Nephron progenitor cell (in vitro differentiated cells): ENCODE measurements at regions not wholly inside any gene's neighbourhood (a gene's known extent, or its start where the extent isn't known, plus 50 kb on each side); places are given as distances from the start of the nearest gene placed in this dataset.

Experiments used
- DNase-seq: peaks from one replicate; pipeline ENCODE4 v3.0.0; 2021
- H3K27ac Mint-ChIP-seq: 2 replicates; pipeline ENCODE4 v1.8.0; 2021; ENCODE audit warnings: mild to moderate bottlenecking, moderate library complexity, mixed read lengths
- H3K27me3 Mint-ChIP-seq: 2 replicates; pipeline ENCODE4 v1.8.0; 2021; ENCODE audit warnings: mild to moderate bottlenecking, low read depth, mixed read lengths; ENCODE audit not compliant: poor library complexity
- H3K36me3 Mint-ChIP-seq: 2 replicates; pipeline ENCODE4 v1.8.0; 2021; ENCODE audit warnings: low read depth, mixed read lengths
- H3K4me1 Mint-ChIP-seq: 2 replicates; pipeline ENCODE4 v1.8.0; 2021; ENCODE audit warnings: mixed read lengths
- H3K4me3 Mint-ChIP-seq: 2 replicates; pipeline ENCODE4 v1.8.0; 2021; ENCODE audit warnings: mild to moderate bottlenecking, moderate library complexity, mixed read lengths
- H3K9me3 Mint-ChIP-seq: 2 replicates; pipeline ENCODE4 v1.8.0; 2021; ENCODE audit warnings: mild to moderate bottlenecking, moderate library complexity, mixed read lengths
- TF ChIP-seq, protein P1 (sequence below): fragments of 200-600 bp; sonication (generic); IDR thresholded peaks from 2 replicates; pipeline ENCODE4 v1.5.0; 2021; ENCODE audit warnings: antibody characterized with exemption

DNA sequence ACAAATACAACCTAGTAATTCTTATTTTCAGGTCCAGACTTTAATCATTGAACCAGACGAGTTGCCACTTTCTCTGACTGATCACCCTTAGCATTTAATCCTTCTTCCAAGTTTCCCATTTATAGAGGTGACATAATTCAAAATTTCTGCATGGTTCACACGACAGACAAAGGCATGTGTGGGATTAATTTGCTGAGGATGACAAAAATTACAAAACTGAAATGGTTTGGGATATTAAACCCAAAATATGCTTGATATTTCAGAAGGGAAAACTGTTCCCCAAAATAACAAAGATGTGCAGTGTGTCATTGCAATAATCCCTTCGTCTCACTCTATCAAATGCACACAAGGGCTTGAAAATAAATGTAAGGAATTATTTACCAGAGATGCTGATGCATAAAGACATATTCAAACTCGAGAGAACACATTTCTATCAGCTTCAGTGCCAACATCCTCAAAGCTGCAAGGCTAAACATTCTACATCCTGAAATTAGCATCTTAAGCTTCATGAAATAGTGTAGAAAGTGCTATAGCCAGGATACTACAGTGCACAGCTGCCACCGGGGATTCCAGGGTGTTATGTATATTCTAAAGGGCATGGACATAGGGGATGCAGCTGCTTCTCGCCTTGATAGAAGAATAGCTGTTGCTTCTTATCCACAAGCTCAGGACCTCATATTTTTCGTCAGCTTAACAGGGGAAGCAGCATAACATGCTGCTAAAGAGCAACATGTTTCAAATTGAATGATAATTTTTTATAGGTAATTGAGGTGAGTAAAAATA lies 198.7 kb upstream of the SLITRK1 start:
- Mint-ChIP-seq H3K4me1 (no peaks in the 10 kb centered on the region), H3K9me3 (peaks cover 7% of the 10 kb centered on the region), H3K27me3 (no peaks in the 10 kb centered on the region), H3K4me3 (no peak overlapping the region), H3K36me3 (no peaks in the 10 kb centered on the region), H3K27ac (no peak overlapping the region)
- TF ChIP-seq, protein P1, sequence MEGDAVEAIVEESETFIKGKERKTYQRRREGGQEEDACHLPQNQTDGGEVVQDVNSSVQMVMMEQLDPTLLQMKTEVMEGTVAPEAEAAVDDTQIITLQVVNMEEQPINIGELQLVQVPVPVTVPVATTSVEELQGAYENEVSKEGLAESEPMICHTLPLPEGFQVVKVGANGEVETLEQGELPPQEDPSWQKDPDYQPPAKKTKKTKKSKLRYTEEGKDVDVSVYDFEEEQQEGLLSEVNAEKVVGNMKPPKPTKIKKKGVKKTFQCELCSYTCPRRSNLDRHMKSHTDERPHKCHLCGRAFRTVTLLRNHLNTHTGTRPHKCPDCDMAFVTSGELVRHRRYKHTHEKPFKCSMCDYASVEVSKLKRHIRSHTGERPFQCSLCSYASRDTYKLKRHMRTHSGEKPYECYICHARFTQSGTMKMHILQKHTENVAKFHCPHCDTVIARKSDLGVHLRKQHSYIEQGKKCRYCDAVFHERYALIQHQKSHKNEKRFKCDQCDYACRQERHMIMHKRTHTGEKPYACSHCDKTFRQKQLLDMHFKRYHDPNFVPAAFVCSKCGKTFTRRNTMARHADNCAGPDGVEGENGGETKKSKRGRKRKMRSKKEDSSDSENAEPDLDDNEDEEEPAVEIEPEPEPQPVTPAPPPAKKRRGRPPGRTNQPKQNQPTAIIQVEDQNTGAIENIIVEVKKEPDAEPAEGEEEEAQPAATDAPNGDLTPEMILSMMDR, result no peak
- DNase-seq, result no peak

DNA sequence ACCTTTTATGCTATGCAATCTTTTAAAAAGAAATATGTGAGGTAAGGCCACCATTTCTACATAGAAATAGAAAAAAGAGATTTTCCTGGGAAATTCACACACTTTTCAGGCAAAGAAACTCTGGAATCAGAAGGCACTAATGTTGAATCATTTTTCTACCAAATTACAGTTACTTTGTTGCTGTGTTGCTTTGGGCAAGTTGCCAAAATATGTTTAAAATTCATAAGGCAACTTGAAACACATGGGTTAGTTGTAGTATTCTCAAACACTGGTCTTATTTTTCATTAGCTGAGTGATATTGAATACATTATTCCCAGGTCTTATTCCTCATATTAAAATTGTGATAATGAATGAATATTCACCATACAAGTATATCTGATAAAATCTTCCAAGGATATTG lies 195.0 kb upstream of the SLITRK1 start:
- Mint-ChIP-seq H3K4me1 (no peaks in the 10 kb centered on the region), H3K27me3 (no peaks in the 10 kb centered on the region), H3K36me3 (no peaks in the 10 kb centered on the region), H3K27ac (no peak overlapping the region), H3K4me3 (no peak overlapping the region), H3K9me3 (no peaks in the 10 kb centered on the region)
- DNase-seq, result no peak
- TF ChIP-seq, protein P1, result no peak

DNA sequence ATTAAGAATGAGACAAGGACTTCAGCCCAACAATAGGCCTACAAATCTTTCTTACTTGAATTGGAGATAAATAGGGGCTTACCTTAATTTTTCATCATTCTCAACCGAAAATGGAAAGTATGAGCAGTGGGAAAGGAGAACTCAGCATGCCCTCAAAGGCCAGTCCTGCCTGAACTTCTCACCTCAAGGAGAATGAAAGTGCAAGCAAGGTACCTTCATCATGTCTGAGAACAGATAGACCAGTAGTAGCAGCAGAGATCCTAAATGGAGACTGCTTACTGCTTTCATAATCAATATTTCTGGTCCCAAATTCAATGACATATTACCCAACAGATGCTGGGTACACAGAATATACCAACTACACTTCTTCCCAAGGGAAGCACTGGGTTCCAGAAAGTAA lies 194.0 kb upstream of the SLITRK1 start:
- no peak overlapping the region for H3K4me3 Mint-ChIP-seq
- H3K9me3 Mint-ChIP-seq, result no peaks in the 10 kb centered on the region

GRCh38 chr13:84050536-84050935 lies 168.3 kb upstream of the SLITRK1 start:
- TF ChIP-seq, protein P1, result no peak
- DNase-seq, result no peak

More for the DNA sequence above, 194.0 kb upstream of the SLITRK1 start:
- no peak for DNase-seq
- TF ChIP-seq, protein P1, result no peak
- Mint-ChIP-seq H3K36me3 (no peaks in the 10 kb centered on the region), H3K4me1 (no peaks in the 10 kb centered on the region), H3K27me3 (no peaks in the 10 kb centered on the region), H3K27ac (no peak overlapping the region)

DNA sequence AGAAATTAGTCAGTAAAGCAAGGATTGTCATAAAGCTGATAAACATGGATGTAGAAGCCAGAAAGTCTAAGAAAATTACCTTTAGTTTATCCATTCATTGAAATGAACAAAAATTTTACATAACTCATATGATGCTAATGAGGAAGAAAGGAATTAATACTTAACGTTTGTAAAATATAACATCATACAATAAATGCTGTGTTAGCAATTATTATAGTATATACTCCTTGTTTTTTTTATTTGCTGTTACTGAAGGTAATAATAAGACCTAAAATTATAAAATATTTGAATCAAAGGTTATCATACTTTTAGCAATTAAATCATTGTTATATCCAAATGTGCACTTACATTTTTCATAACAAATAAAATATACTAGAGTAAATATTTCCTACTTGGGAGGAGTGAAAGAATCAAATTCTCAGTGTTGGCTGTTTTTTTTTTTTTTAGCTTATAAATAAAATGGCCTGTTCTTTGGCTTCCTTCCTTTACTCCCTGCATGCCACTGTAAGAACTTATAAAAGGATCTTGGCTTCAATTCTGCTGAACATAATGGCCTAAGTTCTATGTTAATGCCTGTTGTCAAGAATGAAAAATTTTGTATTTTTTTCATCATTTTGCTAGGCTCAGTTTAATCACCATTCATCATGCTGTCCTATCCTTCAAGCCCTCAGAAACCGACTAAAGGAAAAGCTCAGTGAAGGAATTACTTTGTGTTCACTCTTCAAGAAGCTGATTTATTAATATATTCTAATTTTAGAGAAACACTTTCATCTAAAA lies 167.4 kb upstream of the SLITRK1 start:
- Mint-ChIP-seq H3K27me3 (no peaks in the 10 kb centered on the region), H3K4me3 (no peak overlapping the region), H3K9me3 (no peaks in the 10 kb centered on the region), H3K36me3 (no peaks in the 10 kb centered on the region), H3K27ac (no peak overlapping the region), H3K4me1 (no peaks in the 10 kb centered on the region)
- TF ChIP-seq, protein P1, result no peak
- no peak for DNase-seq

More at GRCh38 chr13:84050536-84050935, 168.3 kb upstream of the SLITRK1 start:
- no peaks in the 10 kb centered on the region for H3K9me3 Mint-ChIP-seq
- no peak overlapping the region for H3K27ac Mint-ChIP-seq
- no peak overlapping the region for H3K4me3 Mint-ChIP-seq
- H3K27me3 Mint-ChIP-seq, result no peaks in the 10 kb centered on the region
- H3K4me1 Mint-ChIP-seq, result no peaks in the 10 kb centered on the region
- no peaks in the 10 kb centered on the region for H3K36me3 Mint-ChIP-seq
